Mammary epithelial cell (primary cell): ENCODE measurements at regions not wholly inside any gene's neighbourhood (a gene's known extent, or its start where the extent isn't known, plus 50 kb on each side); places are given as distances from the start of the nearest gene placed in this dataset.
"Not testable (repeated sequence)": the region's sequence is repeated elsewhere in the genome, so short reads cannot be mapped to it uniquely, and the experiment has no call there.

Experiments used
- CTCF ChIP-seq, 2 donors: IDR thresholded peaks in 1 of 2; conservative IDR thresholded peaks in 1 of 2; 2 replicates each; pipeline ENCODE4 v1.5.1; 2011 to 2012; ENCODE audit warnings: inconsistent platforms in 2 of 2, low read length in 2 of 2, mild to moderate bottlenecking in 2 of 2, control low read depth in 1 of 2, low read depth in 1 of 2; ENCODE audit not compliant: insufficient read depth in 1 of 2; ENCODE audit errors: extremely low read depth in 1 of 2
- EZH2 ChIP-seq: IDR thresholded peaks from 2 replicates; pipeline ENCODE4 v1.6.1; 2012; ENCODE audit warnings: low read length, inconsistent platforms, borderline replicate concordance

GRCh38 chr9:62871765-62872164, 1681.9 kb downstream of the SPATA31A7 start:
- TF ChIP-seq EZH2; CTCF (conservative IDR thresholded peaks at IDR 0.05 in 1 of 2, IDR thresholded peaks at IDR 0.05 in 1 of 2; ENCODE audit: extremely low read depth in 1 of 2, insufficient read depth in 1 of 2, low read depth in 1 of 2, low read length in 2 of 2): not testable (repeated sequence)
